Stimulated activated CD4-positive, alpha-beta T cell treated with anti-CD3 and anti-CD28 coated beads, TNF-alpha, amount 100 ng/mL, for 4 hours (primary cell): ENCODE measurements at regions not wholly inside any gene's neighbourhood (a gene's known extent, or its start where the extent isn't known, plus 50 kb on each side); places are given as distances from the start of the nearest gene placed in this dataset.

Experiments
- DNase-seq, 3 experiments: peaks; one replicate each; pipeline ENCODE4 v3.0.0-alpha.2; 2020; ENCODE audit warnings: low read depth in 3 of 3

- no peak for DNase-seq
These were observed 72.6 kb downstream of the TENT5C start for GRCh38 chr1:117678246-117678977.

GRCh38 chr1:117679299-117679698, 73.5 kb downstream of the TENT5C start:
- DNase-seq, result no peak

- no peak for DNase-seq
These were observed 74.0 kb downstream of the TENT5C start for GRCh38 chr1:117679868-117680267.

- DNase-seq, result no peak
These were observed 74.6 kb downstream of the TENT5C start for GRCh38 chr1:117680316-117681002.

- no peak for DNase-seq
These were observed 75.4 kb downstream of the TENT5C start for GRCh38 chr1:117681093-117681900.

GRCh38 chr1:117681901-117682250, 76.0 kb downstream of the TENT5C start:
- no peak for DNase-seq

- DNase-seq, result no peak
These were observed 76.5 kb downstream of the TENT5C start for GRCh38 chr1:117682372-117682771.

- no peak for DNase-seq
These were observed 77.9 kb downstream of the TENT5C start for GRCh38 chr1:117683571-117684285.

- DNase-seq, result no peak
These were observed 80.3 kb downstream of the TENT5C start for GRCh38 chr1:117685936-117686806.

GRCh38 chr1:117686907-117687306, 81.1 kb downstream of the TENT5C start:
- no peak for DNase-seq

GRCh38 chr1:117689997-117690625, 84.3 kb downstream of the TENT5C start:
- DNase-seq, result no peak

GRCh38 chr1:117691942-117692341, 86.1 kb downstream of the TENT5C start:
- DNase-seq, result no peak

GRCh38 chr1:117694543-117694942, 88.7 kb downstream of the TENT5C start:
- DNase-seq, result no peak

GRCh38 chr1:117695796-117696490, 90.1 kb downstream of the TENT5C start:
- no peak for DNase-seq

- DNase-seq, result no peak
These were observed 90.7 kb downstream of the TENT5C start for GRCh38 chr1:117696561-117696960.

GRCh38 chr1:117697220-117697781, 91.5 kb downstream of the TENT5C start:
- DNase-seq, result no peak

- no peak for DNase-seq
These were observed 92.7 kb downstream of the TENT5C start for GRCh38 chr1:117698398-117699160.

- no peak for DNase-seq
These were observed 94.1 kb downstream of the TENT5C start for GRCh38 chr1:117699953-117700352.

- no peak for DNase-seq
These were observed 96.8 kb downstream of the TENT5C start for GRCh38 chr1:117702654-117703053.
